ENCODE measurements at regions not wholly inside any gene's neighbourhood (a gene's known extent, or its start where the extent isn't known, plus 50 kb on each side); places are given as distances from the start of the nearest gene placed in this dataset.

DNA sequence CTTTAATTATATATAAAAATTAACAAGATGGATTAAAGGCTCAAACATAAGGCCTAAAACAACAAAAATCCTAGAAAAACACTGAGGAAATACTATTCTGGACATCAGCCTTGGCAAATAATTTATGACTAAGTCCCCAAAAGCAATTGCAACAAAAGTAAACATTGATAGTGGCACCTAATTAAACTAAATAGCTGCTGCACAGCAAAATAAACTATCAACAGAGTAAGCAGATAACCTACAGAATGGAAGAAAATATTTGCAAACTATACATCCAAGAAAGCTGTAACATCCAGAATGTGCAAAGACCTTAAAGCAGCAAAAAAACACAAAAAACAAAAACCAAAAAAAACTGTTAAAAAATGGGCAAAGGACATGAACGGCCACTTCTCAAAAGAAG lies 384.0 kb upstream of the SEMA3D start:
- TF ChIP-seq, protein P1, sequence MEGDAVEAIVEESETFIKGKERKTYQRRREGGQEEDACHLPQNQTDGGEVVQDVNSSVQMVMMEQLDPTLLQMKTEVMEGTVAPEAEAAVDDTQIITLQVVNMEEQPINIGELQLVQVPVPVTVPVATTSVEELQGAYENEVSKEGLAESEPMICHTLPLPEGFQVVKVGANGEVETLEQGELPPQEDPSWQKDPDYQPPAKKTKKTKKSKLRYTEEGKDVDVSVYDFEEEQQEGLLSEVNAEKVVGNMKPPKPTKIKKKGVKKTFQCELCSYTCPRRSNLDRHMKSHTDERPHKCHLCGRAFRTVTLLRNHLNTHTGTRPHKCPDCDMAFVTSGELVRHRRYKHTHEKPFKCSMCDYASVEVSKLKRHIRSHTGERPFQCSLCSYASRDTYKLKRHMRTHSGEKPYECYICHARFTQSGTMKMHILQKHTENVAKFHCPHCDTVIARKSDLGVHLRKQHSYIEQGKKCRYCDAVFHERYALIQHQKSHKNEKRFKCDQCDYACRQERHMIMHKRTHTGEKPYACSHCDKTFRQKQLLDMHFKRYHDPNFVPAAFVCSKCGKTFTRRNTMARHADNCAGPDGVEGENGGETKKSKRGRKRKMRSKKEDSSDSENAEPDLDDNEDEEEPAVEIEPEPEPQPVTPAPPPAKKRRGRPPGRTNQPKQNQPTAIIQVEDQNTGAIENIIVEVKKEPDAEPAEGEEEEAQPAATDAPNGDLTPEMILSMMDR (IDR thresholded peaks at IDR 0.05; ENCODE audit: low read depth, low read length, missing control alignments) = no peak
- no peak overlapping the region for H3K4me3 ChIP-seq (ENCODE audit: low read depth, low read length)
- in situ Hi-C loops (cut with HindIII; ENCODE audit: low sequenced_read_pairs) = no loop called here
- no peak for DNase-seq (ENCODE audit: low read depth)

DNA sequence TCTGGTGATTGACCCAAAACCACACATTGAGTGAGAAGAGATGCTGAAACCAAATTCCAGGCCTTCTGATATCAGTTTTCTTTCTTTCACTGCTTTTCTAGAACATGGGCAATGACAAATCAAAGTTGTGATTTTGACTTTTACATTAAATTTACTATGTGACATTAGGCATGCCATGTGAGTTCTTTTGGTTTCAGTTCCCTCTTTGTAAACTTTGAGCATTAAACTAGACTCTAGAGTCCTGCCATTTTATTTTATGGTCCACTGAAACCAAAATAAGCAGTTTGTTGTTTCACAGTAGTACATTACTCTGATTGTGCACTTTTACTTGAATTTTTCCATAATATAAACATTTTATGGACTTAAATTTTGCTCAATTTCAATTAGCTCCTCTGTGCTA lies 381.1 kb upstream of the SEMA3D start:
- H3K4me3 ChIP-seq (ENCODE audit: low read depth, low read length) = no peak overlapping the region
- DNase-seq (ENCODE audit: low read depth) = no peak
- TF ChIP-seq, protein P1 (IDR thresholded peaks at IDR 0.05; ENCODE audit: low read depth, low read length, missing control alignments) = no peak
- in situ Hi-C loops (cut with HindIII; ENCODE audit: low sequenced_read_pairs) = no loop called here

DNA sequence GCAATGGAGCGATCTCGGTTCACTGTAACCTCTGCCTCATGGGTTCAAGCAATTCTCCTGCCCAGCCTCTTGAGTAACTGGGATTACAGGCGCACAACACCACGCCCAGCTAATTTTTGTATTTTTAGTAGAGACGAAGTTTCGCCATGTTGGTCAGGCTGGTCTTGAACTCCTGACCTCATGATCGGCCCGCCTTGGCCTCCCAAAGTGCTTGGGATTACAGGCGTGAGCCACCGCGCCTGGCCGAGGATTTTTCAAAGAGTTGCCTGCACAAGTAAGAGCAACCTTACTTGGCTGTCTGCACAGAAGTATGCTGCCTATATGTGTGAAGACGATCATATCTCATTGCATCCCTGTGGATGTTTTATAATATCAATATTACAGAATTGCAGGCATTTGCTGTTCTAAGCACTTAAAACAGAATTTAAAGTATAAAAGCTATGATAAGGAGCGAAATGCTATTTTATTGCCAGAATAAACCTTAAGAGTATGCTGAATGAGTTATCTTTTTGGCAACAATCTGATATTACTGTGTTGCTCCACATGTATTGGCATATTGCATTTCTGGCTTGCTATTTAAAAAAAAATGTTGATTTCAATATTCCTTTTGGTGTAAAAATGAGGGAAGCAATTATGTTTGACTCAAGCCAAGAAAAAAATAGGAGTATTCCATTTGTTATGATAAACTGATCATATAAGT lies 379.4 kb upstream of the SEMA3D start:
- no peak for DNase-seq (ENCODE audit: low read depth)
- H3K4me3 ChIP-seq (ENCODE audit: low read depth, low read length) = no peak overlapping the region
- in situ Hi-C loops (cut with HindIII; ENCODE audit: low sequenced_read_pairs) = no loop called here
- TF ChIP-seq, protein P1 (IDR thresholded peaks at IDR 0.05; ENCODE audit: low read depth, low read length, missing control alignments) = no peak

DNA sequence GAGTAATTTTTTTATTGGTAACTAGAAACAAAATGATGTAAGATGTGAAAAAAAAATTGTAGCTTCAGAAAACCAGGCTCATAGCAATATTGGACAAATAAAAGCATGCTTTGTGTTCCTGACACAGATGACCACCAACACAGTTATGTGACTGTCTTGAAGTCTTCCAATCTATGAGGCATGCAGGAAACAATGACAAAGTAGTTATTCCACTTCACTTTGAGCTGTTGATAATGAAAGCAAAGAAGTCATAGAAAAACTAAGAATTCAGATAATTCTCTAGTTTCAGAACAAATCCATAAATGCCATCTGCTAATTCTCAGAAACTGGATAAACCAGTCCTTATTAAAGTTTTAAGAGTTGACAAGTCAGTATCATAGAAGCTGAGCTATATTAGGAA lies 378.4 kb upstream of the SEMA3D start:
- H3K4me3 ChIP-seq (ENCODE audit: low read depth, low read length) = no peak overlapping the region
- no peak for DNase-seq (ENCODE audit: low read depth)
- in situ Hi-C loops (cut with HindIII; ENCODE audit: low sequenced_read_pairs) = no loop called here
- TF ChIP-seq, protein P1 (IDR thresholded peaks at IDR 0.05; ENCODE audit: low read depth, low read length, missing control alignments) = no peak

DNA sequence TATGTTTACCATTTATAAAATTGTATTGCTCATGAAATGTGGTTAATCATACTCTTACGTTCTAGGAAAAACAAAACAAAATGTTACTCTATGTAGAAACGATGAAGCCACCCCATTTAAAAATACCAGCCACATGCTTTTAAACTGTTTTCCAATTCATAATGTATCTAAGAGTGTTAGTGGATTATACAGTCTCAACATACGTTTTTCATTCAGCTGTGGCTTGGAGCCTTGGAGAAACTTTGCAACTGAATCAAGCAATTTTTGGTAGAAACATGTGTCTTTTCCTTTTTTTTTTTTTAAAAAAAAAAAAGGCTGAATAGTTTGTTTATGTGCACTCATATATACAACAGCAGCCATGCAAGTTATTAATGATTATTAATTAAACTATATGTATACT lies 378.0 kb upstream of the SEMA3D start:
- TF ChIP-seq, protein P1 (IDR thresholded peaks at IDR 0.05; ENCODE audit: low read depth, low read length, missing control alignments) = no peak
- DNase-seq (ENCODE audit: low read depth) = no peak
- in situ Hi-C loops (cut with HindIII; ENCODE audit: low sequenced_read_pairs) = no loop called here
- H3K4me3 ChIP-seq (ENCODE audit: low read depth, low read length) = no peak overlapping the region

DNA sequence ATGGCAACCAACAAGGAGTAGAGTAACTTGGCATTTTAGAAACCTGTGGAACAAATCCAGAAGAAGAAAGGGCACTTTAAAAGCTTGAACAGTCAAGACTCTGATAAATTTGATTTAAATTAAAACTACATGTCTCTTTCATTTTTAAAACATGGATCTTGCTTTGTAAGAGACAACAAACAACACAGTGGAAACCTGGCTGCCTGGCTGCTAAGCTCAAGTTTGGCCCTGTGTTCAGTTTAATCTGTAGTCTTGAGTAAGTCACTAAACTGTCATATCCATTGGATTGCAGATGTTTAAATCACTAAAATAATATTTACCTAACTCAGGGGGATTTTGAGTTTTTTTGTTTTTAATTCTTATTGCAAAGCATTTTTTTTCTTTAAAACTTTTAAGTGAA lies 374.9 kb upstream of the SEMA3D start:
- TF ChIP-seq, protein P1 (IDR thresholded peaks at IDR 0.05; ENCODE audit: low read depth, low read length, missing control alignments) = no peak
- no peak overlapping the region for H3K4me3 ChIP-seq (ENCODE audit: low read depth, low read length)
- no peak for DNase-seq (ENCODE audit: low read depth)
- in situ Hi-C loops (cut with HindIII; ENCODE audit: low sequenced_read_pairs) = no loop called here
